H9 (cell line): ENCODE measurements at regions not wholly inside any gene's neighbourhood (a gene's known extent, or its start where the extent isn't known, plus 50 kb on each side); places are given as distances from the start of the nearest gene placed in this dataset.

Experiments
- DNase-seq: peaks from one replicate; pipeline ENCODE4 v3.0.0-alpha.2; 2017
- H2AFZ ChIP-seq: one replicate; pipeline ENCODE4 v1.6.1; 2013; ENCODE audit warnings: mild to moderate bottlenecking, low read length, control low read depth, moderate library complexity
- H2AK5ac ChIP-seq: 2 replicates; pipeline ENCODE4 v1.6.1; 2013; ENCODE audit warnings: low read length, control low read depth, mixed read lengths; ENCODE audit not compliant: insufficient read length
- H2BK120ac ChIP-seq: one replicate; pipeline ENCODE4 v1.6.1; 2013; ENCODE audit warnings: low read depth, mild to moderate bottlenecking, low read length, control low read depth, inconsistent platforms; ENCODE audit not compliant: poor library complexity, severe bottlenecking
- H2BK12ac ChIP-seq: 2 replicates; pipeline ENCODE4 v1.6.1; 2013; ENCODE audit warnings: low read length, control low read depth, mixed read lengths, low read depth; ENCODE audit not compliant: insufficient read length
- H2BK15ac ChIP-seq: 2 replicates; pipeline ENCODE4 v1.6.1; 2013; ENCODE audit warnings: low read depth, low read length, control low read depth
- H2BK20ac ChIP-seq: one replicate; pipeline ENCODE4 v1.6.1; 2013; ENCODE audit warnings: low read depth, mild to moderate bottlenecking, low read length, control low read depth, inconsistent platforms; ENCODE audit not compliant: poor library complexity, severe bottlenecking
- H2BK5ac ChIP-seq: 2 replicates; pipeline ENCODE4 v1.6.1; 2013; ENCODE audit warnings: low read length, control low read depth, mixed read lengths; ENCODE audit not compliant: insufficient read length
- H3K14ac ChIP-seq: 2 replicates; pipeline ENCODE4 v1.6.1; 2013; ENCODE audit warnings: low read length, control low read depth; ENCODE audit not compliant: insufficient read depth
- H3K18ac ChIP-seq: 2 replicates; pipeline ENCODE4 v1.6.1; 2013; ENCODE audit warnings: low read depth, mild to moderate bottlenecking, mixed read lengths, low read length, control low read depth; ENCODE audit not compliant: insufficient read length
- H3K23ac ChIP-seq: 2 replicates; pipeline ENCODE4 v1.6.1; 2013; ENCODE audit warnings: low read length, control low read depth, mixed read lengths, low read depth; ENCODE audit not compliant: insufficient read length
- H3K23me2 ChIP-seq: 2 replicates; pipeline ENCODE4 v1.6.1; 2013; ENCODE audit warnings: low read depth, mild to moderate bottlenecking, mixed read lengths, low read length, control low read depth; ENCODE audit not compliant: insufficient read length, poor library complexity, severe bottlenecking
- H3K27ac ChIP-seq: 2 replicates; pipeline ENCODE4 v1.5.1; 2013; ENCODE audit warnings: low read length, control low read depth, mixed read lengths, low read depth; ENCODE audit not compliant: insufficient read length
- H3K27me3 ChIP-seq: 2 replicates; pipeline ENCODE4 v1.6.1; 2013; ENCODE audit warnings: low read length, control low read depth, inconsistent platforms; ENCODE audit not compliant: insufficient read depth
- H3K4ac ChIP-seq: 2 replicates; pipeline ENCODE4 v1.6.1; 2013; ENCODE audit warnings: low read depth, mild to moderate bottlenecking, control low read depth, inconsistent platforms, low read length, moderate library complexity
- H3K4me1 ChIP-seq: 2 replicates; pipeline ENCODE4 v1.6.1; 2013; ENCODE audit warnings: low read length, control low read depth, inconsistent platforms; ENCODE audit not compliant: insufficient read depth
- H3K4me2 ChIP-seq: 2 replicates; pipeline ENCODE4 v1.6.1; 2013; ENCODE audit warnings: low read length, control low read depth, mixed read lengths; ENCODE audit not compliant: insufficient read length, insufficient read depth
- H3K56ac ChIP-seq: 2 replicates; pipeline ENCODE4 v1.6.1; 2013; ENCODE audit warnings: low read depth, mild to moderate bottlenecking, mixed read lengths, low read length, control low read depth; ENCODE audit not compliant: insufficient read length
- H3K79me1 ChIP-seq: 2 replicates; pipeline ENCODE4 v1.6.1; 2013; ENCODE audit warnings: low read depth, mild to moderate bottlenecking, moderate library complexity, low read length, control low read depth, inconsistent platforms; ENCODE audit not compliant: insufficient read depth, poor library complexity, severe bottlenecking
- H3K79me2 ChIP-seq: 2 replicates; pipeline ENCODE4 v1.6.1; 2013; ENCODE audit warnings: low read length, control low read depth, inconsistent platforms; ENCODE audit not compliant: insufficient read depth
- H3K9ac ChIP-seq: 2 replicates; pipeline ENCODE4 v1.6.1; 2013; ENCODE audit warnings: low read length, control low read depth, mixed read lengths; ENCODE audit not compliant: insufficient read length; ENCODE audit errors: extremely low read depth
- H3K9me3 ChIP-seq: one replicate; pipeline ENCODE4 v1.6.1; 2013; ENCODE audit warnings: low read depth, low read length, inconsistent platforms; ENCODE audit not compliant: control insufficient read depth
- H3T11ph ChIP-seq: one replicate; pipeline ENCODE4 v1.6.1; 2013; ENCODE audit warnings: mild to moderate bottlenecking, low read length, control low read depth, inconsistent platforms
- H4K20me1 ChIP-seq: one replicate; pipeline ENCODE4 v1.6.1; 2013; ENCODE audit not compliant: control insufficient read depth, insufficient read length, insufficient read depth
- H4K5ac ChIP-seq: 2 replicates; pipeline ENCODE4 v1.6.1; 2013; ENCODE audit warnings: low read depth, mild to moderate bottlenecking, mixed read lengths, low read length, control low read depth; ENCODE audit not compliant: insufficient read length
- H4K8ac ChIP-seq: replicated peaks from 2 replicates; pipeline ENCODE4 v1.6.1; 2013; ENCODE audit warnings: low read length, control low read depth, mixed read lengths, low read depth; ENCODE audit not compliant: insufficient read length
- H4K91ac ChIP-seq: 2 replicates; pipeline ENCODE4 v1.6.1; 2013; ENCODE audit warnings: low read depth, mild to moderate bottlenecking, moderate library complexity, mixed read lengths, low read length, control low read depth; ENCODE audit not compliant: insufficient read length
- H3K27ac Mint-ChIP-seq, 3 experiments: 2 replicates in 2 of 3; 3 replicates in 1 of 3; pipeline ENCODE4 v1.8.0; 2020 to 2021; ENCODE audit warnings: mixed read lengths in 3 of 3, mild to moderate bottlenecking in 1 of 3, moderate library complexity in 1 of 3
- H3K27me3 Mint-ChIP-seq: 2 replicates; pipeline ENCODE4 v1.8.0; 2021; ENCODE audit warnings: low read depth, mild to moderate bottlenecking, moderate library complexity, mixed read lengths
- H3K36me3 Mint-ChIP-seq, 3 experiments: 2 replicates in 2 of 3; 3 replicates in 1 of 3; pipeline ENCODE4 v1.8.0; 2020 to 2021; ENCODE audit warnings: low read depth in 3 of 3, mixed read lengths in 3 of 3; ENCODE audit not compliant: insufficient read depth in 1 of 3
- H3K4me1 Mint-ChIP-seq, 2 experiments: 2 replicates each; pipeline ENCODE4 v1.8.0; 2020; ENCODE audit warnings: mixed read lengths in 2 of 2
- H3K4me3 Mint-ChIP-seq, 2 experiments: 2 replicates in 1 of 2; 3 replicates in 1 of 2; pipeline ENCODE4 v1.8.0; 2020 to 2021; ENCODE audit warnings: mild to moderate bottlenecking in 2 of 2, mixed read lengths in 2 of 2, moderate library complexity in 1 of 2
- H3K9me3 Mint-ChIP-seq, 2 experiments: 2 replicates in 1 of 2; 3 replicates in 1 of 2; pipeline ENCODE4 v1.8.0; 2020; ENCODE audit warnings: mild to moderate bottlenecking in 2 of 2, mixed read lengths in 2 of 2, moderate library complexity in 1 of 2
- CTCF ChIP-seq: fragments of 200-600 bp; sonication (generic); conservative IDR thresholded peaks from 3 replicates; pipeline ENCODE4 v1.8.0; 2021; ENCODE audit warnings: antibody characterized with exemption, mild to moderate bottlenecking
- whole genome bisulfite sequencing: extraction: QIAGEN DNeasy Blood & Tissue Kit; methylation state at CpG from one replicate; pipeline ENCODE4 v1.1.7; 2013; ENCODE audit warnings: missing lambda C conversion rate, low lambda C conversion rate, mixed read lengths; ENCODE audit not compliant: insufficient read length; ENCODE audit errors: extremely low coverage; 5-methylcytosine and 5-hydroxymethylcytosine counted together

DNA sequence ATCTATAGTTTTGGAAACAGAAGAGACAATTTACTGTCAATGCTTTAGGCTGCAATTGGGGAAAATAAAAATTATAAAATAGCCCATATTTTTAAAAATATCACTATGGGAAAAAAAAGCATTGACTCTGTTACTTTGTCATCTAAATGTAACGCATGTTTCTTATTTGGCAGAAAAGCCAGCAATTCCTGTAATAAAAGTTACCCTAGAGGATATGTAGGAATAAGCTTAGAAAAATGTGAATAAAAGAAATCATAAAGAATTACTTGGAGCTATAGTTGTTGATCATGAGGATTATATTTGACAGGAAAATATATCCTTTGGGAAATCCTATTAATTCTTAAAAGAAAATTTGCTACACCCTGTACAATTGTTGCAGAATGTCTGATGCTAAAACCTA lies 515.4 kb upstream of the IL12A start:
- Histone ChIP-seq H2AK5ac (no peak overlapping the region), H3K18ac (no peak overlapping the region), H2BK12ac (no peak overlapping the region), H4K20me1 (no peaks in the 10 kb centered on the region), H3K9me3 (no peaks in the 10 kb centered on the region), H3K4me2 (no peak overlapping the region), H2BK5ac (no peak overlapping the region), H3K27me3 (no peaks in the 10 kb centered on the region), H2AFZ (no peak overlapping the region), H3K4me1 (no peaks in the 10 kb centered on the region; the same call in 1 of the 2 replicates), H3T11ph (no peak overlapping the region), H3K23ac (no peak overlapping the region), H3K56ac (no peak overlapping the region), H3K79me2 (no peaks in the 10 kb centered on the region; the same call in 1 of the 2 replicates), H2BK15ac (no peak overlapping the region), H3K4ac (no peak overlapping the region), H4K91ac (no peak overlapping the region), H4K5ac (no peak overlapping the region), H2BK20ac (no peak overlapping the region), H3K79me1 (no peaks in the 10 kb centered on the region), H3K27ac (no peak overlapping the region), H3K14ac (no peak overlapping the region), H4K8ac (no peak overlapping the region), H3K23me2 (no peaks in the 10 kb centered on the region), H3K9ac (no peak overlapping the region), H2BK120ac (no peak overlapping the region)
- no CpG with 5 or more reads among the region's 1 CpG for WGBS
- peaks cover 1% of the 10 kb centered on the region in 2 experiments; a peak in 3 of 5 replicates for H3K9me3 Mint-ChIP-seq
- H3K27ac Mint-ChIP-seq = no peak overlapping the region
- no peaks in the 10 kb centered on the region for H3K4me1 Mint-ChIP-seq
- H3K27me3 Mint-ChIP-seq = no peaks in the 10 kb centered on the region
- no peak for TF ChIP-seq CTCF
- no peaks in the 10 kb centered on the region for H3K36me3 Mint-ChIP-seq
- DNase-seq = no peak
- no peak overlapping the region for H3K4me3 Mint-ChIP-seq
